Keratinocyte (primary cell): ENCODE measurements at regions not wholly inside any gene's neighbourhood (a gene's known extent, or its start where the extent isn't known, plus 50 kb on each side); places are given as distances from the start of the nearest gene placed in this dataset.

ENCODE experiments used
- DNase-seq: peaks from one replicate; pipeline ENCODE4 v3.0.0-alpha.2; 2011; ENCODE audit warnings: low read depth, missing footprints, low spot score
- FAIRE-seq: peaks from 2 replicates; lab custom pipeline; 2011; peaks lifted over from hg19 to GRCh38; lab: Jason Lieb, UNC
- H2AFZ ChIP-seq: 2 replicates; pipeline ENCODE4 v1.6.0; 2012; ENCODE audit warnings: low read length, control low read depth, inconsistent platforms; ENCODE audit not compliant: control insufficient read depth
- H3K27ac ChIP-seq: 2 replicates; pipeline ENCODE4 v1.5.1; 2011; ENCODE audit warnings: low read length; ENCODE audit not compliant: control insufficient read depth, insufficient read depth
- H3K27me3 ChIP-seq: 3 replicates; pipeline ENCODE4 v1.6.0; 2011; ENCODE audit warnings: low read length; ENCODE audit not compliant: control insufficient read depth, insufficient read depth; ENCODE audit errors: extremely low read depth
- H3K36me3 ChIP-seq, 2 experiments: 2 replicates in 1 of 2; 3 replicates in 1 of 2; pipeline ENCODE4 v1.5.1; 2011; ENCODE audit warnings: low read length in 2 of 2, mild to moderate bottlenecking in 1 of 2; ENCODE audit not compliant: control insufficient read depth in 2 of 2, insufficient read depth in 2 of 2; ENCODE audit errors: extremely low read depth in 1 of 2
- H3K4me1 ChIP-seq: 3 replicates; pipeline ENCODE4 v1.5.1; 2011; ENCODE audit warnings: low read length; ENCODE audit not compliant: control insufficient read depth, insufficient read depth; ENCODE audit errors: extremely low read depth
- H3K4me2 ChIP-seq: 3 replicates; pipeline ENCODE4 v1.6.0; 2011; ENCODE audit warnings: low read depth, low read length; ENCODE audit not compliant: control insufficient read depth, insufficient read depth; ENCODE audit errors: extremely low read depth
- H3K4me3 ChIP-seq, 3 experiments: fragments of 200-600 bp in 1 of 3; sonication (generic) in 1 of 3; 2 replicates in 2 of 3; 3 replicates in 1 of 3; pipeline ENCODE4 v1.5.1; 2011 to 2016; ENCODE audit warnings: low read length in 3 of 3, mild to moderate bottlenecking in 3 of 3, control low read depth in 2 of 3, inconsistent platforms in 1 of 3, low read depth in 1 of 3, mixed read lengths in 1 of 3, mixed run types in 1 of 3, moderate library complexity in 1 of 3; ENCODE audit not compliant: control insufficient read depth in 2 of 3, insufficient read depth in 2 of 3; ENCODE audit errors: extremely low read depth in 1 of 3
- H3K79me2 ChIP-seq: 2 replicates; pipeline ENCODE4 v1.6.0; 2012; ENCODE audit warnings: low read length; ENCODE audit not compliant: control insufficient read depth, insufficient read depth
- H3K9ac ChIP-seq: 3 replicates; pipeline ENCODE4 v1.6.0; 2011; ENCODE audit warnings: low read length; ENCODE audit not compliant: control insufficient read depth, insufficient read depth; ENCODE audit errors: extremely low read depth
- H3K9me1 ChIP-seq: 3 replicates; pipeline ENCODE4 v1.6.0; 2011; ENCODE audit warnings: low read length; ENCODE audit not compliant: control insufficient read depth, insufficient read depth; ENCODE audit errors: extremely low read depth
- H3K9me3 ChIP-seq: 2 replicates; pipeline ENCODE4 v1.5.1; 2012; ENCODE audit warnings: low read depth, low read length; ENCODE audit not compliant: control insufficient read depth
- H4K20me1 ChIP-seq: 3 replicates; pipeline ENCODE4 v1.6.0; 2011; ENCODE audit warnings: low read length; ENCODE audit not compliant: control insufficient read depth, insufficient read depth; ENCODE audit errors: extremely low read depth
- EZH2 ChIP-seq: IDR thresholded peaks from one replicate; pipeline ENCODE4 v1.6.1; 2012; ENCODE audit warnings: inconsistent platforms, mild to moderate bottlenecking, low read length, moderate library complexity
- dilution Hi-C: fragments of 300-500 bp; cut with MboI; formaldehyde crosslinking; loops from one replicate; pipeline ENCODE4 v1.7.0; 2020; ENCODE audit warnings: low sequenced_read_pairs; ENCODE audit not compliant: extremely low pct_ligation_motif_present
- TF ChIP-seq, protein P1 (sequence below), 3 experiments: IDR thresholded peaks in 1 of 3; conservative IDR thresholded peaks in 1 of 3; optimal IDR thresholded peaks in 1 of 3; 2 replicates in 2 of 3; 3 replicates in 1 of 3; pipeline versions ENCODE3 to v1.5.1; 2011; ENCODE audit warnings: low read length in 3 of 3, mild to moderate bottlenecking in 3 of 3, moderate library complexity in 2 of 3, control low read depth in 1 of 3, inconsistent platforms in 1 of 3; ENCODE audit not compliant: insufficient read depth in 2 of 3; ENCODE audit errors: extremely low read depth in 1 of 3

DNA sequence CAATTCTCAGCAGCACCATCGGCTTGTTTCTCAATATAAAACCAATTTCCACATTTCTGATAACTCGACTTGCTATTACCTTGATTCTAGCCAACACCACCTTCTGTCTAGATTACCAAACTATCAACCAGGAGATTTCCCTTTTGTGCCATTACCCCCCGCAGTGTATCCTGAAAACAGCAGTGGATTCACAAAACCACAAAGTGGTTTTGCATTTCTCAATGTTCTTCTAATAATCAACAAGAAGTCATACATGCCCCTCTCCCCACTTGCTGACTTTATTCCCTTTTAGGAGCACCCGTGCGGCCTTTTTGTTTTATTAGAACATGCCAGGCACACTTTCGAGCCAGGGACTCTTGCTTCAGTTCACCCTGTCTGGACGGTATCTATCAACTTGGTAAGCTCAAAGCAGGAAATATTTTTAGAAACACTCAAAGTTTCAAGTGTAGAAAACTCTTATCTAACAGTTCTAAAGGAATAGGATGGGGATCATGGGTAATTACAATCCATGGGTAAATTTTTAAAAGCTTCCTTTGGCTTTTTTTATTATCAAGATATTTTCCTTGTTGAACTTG lies 967.4 kb downstream of the EFNB2 start:
- Histone ChIP-seq H3K9me3 (no peaks in the 10 kb centered on the region), H3K79me2 (no peaks in the 10 kb centered on the region), H4K20me1 (no peaks in the 10 kb centered on the region), H3K4me3 (no peak overlapping the region), H2AFZ (no peak overlapping the region), H3K9me1 (no peaks in the 10 kb centered on the region), H3K9ac (no peak overlapping the region), H3K27ac (no peak overlapping the region), H3K27me3 (no peaks in the 10 kb centered on the region), H3K36me3 (no peaks in the 10 kb centered on the region), H3K4me2 (no peak overlapping the region), H3K4me1 (no peaks in the 10 kb centered on the region)
- FAIRE-seq = no peak
- no peak for DNase-seq
- dilution Hi-C loops = no loop called here
- TF ChIP-seq, protein P1, sequence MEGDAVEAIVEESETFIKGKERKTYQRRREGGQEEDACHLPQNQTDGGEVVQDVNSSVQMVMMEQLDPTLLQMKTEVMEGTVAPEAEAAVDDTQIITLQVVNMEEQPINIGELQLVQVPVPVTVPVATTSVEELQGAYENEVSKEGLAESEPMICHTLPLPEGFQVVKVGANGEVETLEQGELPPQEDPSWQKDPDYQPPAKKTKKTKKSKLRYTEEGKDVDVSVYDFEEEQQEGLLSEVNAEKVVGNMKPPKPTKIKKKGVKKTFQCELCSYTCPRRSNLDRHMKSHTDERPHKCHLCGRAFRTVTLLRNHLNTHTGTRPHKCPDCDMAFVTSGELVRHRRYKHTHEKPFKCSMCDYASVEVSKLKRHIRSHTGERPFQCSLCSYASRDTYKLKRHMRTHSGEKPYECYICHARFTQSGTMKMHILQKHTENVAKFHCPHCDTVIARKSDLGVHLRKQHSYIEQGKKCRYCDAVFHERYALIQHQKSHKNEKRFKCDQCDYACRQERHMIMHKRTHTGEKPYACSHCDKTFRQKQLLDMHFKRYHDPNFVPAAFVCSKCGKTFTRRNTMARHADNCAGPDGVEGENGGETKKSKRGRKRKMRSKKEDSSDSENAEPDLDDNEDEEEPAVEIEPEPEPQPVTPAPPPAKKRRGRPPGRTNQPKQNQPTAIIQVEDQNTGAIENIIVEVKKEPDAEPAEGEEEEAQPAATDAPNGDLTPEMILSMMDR (optimal IDR thresholded peaks at IDR 0.05 in 1 of 3, IDR thresholded peaks at IDR 0.05 in 1 of 3, conservative IDR thresholded peaks at IDR 0.05 in 1 of 3; ENCODE audit: extremely low read depth in 1 of 3, insufficient read depth in 2 of 3, low read length in 3 of 3) = no peak

DNA sequence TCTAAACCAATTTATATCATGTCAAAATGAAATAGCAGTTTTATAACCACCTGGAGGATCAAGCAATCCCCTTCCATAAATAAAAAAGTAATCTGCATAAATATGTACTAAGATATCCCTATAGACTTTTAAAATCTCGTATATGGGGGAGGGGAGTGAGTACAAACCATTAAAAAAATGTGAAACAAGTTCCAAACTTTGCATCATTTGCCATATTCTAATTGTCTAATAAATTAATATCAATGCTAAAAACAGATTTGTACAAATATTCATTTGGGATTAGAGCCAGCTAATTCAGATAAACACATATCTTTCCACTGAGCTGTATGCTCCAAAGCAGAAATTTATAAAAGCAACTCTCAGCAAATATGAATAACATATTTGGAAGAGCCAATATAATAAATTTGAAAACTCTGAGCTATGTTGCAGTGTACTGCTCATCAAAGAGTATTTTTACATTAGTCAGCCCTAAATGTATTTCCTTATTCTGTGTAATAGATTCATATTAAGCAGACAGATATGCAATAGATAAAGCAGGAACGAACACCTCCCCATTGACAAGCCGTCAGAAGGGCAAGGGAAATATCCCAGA lies 970.2 kb downstream of the EFNB2 start:
- TF ChIP-seq, protein P1 (optimal IDR thresholded peaks at IDR 0.05 in 1 of 3, IDR thresholded peaks at IDR 0.05 in 1 of 3, conservative IDR thresholded peaks at IDR 0.05 in 1 of 3; ENCODE audit: extremely low read depth in 1 of 3, insufficient read depth in 2 of 3, low read length in 3 of 3) = no peak
- TF ChIP-seq EZH2 = no peak
- H3K9me1 ChIP-seq = no peaks in the 10 kb centered on the region
- H3K4me3 ChIP-seq = no peak overlapping the region
- no peak overlapping the region for H3K4me2 ChIP-seq
- H3K9ac ChIP-seq = no peak overlapping the region
- H3K79me2 ChIP-seq = no peaks in the 10 kb centered on the region
- FAIRE-seq (no peak), DNase-seq (no peak)
- peak overlapping the region; percentile 2 for H2AFZ ChIP-seq
- H3K27ac ChIP-seq = no peak overlapping the region
- H4K20me1 ChIP-seq = no peaks in the 10 kb centered on the region
- H3K27me3 ChIP-seq = no peaks in the 10 kb centered on the region
- no peaks in the 10 kb centered on the region for H3K9me3 ChIP-seq
- H3K36me3 ChIP-seq = no peaks in the 10 kb centered on the region
- no peaks in the 10 kb centered on the region for H3K4me1 ChIP-seq
- dilution Hi-C loops = no loop called here
